B cell (primary cell): ENCODE measurements at regions not wholly inside any gene's neighbourhood (a gene's known extent, or its start where the extent isn't known, plus 50 kb on each side); places are given as distances from the start of the nearest gene placed in this dataset.

Source experiments
- EZH2 ChIP-seq: IDR thresholded peaks from 2 replicates; pipeline ENCODE4 v1.6.1; 2012; ENCODE audit warnings: borderline replicate concordance, low read depth, mild to moderate bottlenecking, moderate library complexity, low read length; ENCODE audit not compliant: insufficient read depth, poor library complexity, severe bottlenecking
- TF ChIP-seq, protein P1 (sequence below): fragments of 200-600 bp; IDR thresholded peaks from one replicate; pipeline ENCODE4 v1.8.0; 2022; ENCODE audit warnings: antibody characterized with exemption, mild to moderate bottlenecking

DNA sequence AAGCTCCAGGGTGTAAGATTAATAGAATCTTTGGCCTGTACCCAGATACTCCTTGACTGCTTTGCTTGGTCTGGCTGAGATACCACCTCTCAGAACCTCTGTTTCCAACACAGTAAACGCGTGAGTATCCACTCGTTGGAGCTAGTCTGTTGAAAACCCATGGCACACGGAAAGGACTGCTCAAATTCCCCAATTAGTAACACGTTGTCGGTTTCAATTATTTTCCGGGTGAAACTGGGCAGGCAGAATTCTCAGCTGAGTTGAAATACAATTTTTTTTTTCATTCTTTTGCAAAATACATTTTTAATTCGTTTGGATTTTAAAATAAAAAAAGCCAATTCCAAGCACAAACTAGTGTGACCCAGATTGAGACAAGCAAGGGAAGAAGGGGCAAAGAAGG is 120.5 kb downstream of the MAF start:
- TF ChIP-seq, protein P1, sequence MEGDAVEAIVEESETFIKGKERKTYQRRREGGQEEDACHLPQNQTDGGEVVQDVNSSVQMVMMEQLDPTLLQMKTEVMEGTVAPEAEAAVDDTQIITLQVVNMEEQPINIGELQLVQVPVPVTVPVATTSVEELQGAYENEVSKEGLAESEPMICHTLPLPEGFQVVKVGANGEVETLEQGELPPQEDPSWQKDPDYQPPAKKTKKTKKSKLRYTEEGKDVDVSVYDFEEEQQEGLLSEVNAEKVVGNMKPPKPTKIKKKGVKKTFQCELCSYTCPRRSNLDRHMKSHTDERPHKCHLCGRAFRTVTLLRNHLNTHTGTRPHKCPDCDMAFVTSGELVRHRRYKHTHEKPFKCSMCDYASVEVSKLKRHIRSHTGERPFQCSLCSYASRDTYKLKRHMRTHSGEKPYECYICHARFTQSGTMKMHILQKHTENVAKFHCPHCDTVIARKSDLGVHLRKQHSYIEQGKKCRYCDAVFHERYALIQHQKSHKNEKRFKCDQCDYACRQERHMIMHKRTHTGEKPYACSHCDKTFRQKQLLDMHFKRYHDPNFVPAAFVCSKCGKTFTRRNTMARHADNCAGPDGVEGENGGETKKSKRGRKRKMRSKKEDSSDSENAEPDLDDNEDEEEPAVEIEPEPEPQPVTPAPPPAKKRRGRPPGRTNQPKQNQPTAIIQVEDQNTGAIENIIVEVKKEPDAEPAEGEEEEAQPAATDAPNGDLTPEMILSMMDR, result no peak
- no peak for TF ChIP-seq EZH2
